H9 (cell line): ENCODE measurements at regions not wholly inside any gene's neighbourhood (a gene's known extent, or its start where the extent isn't known, plus 50 kb on each side); places are given as distances from the start of the nearest gene placed in this dataset.

Source experiments
- DNase-seq: peaks from one replicate; pipeline ENCODE4 v3.0.0-alpha.2; 2017
- H2AFZ ChIP-seq: one replicate; pipeline ENCODE4 v1.6.1; 2013; ENCODE audit warnings: mild to moderate bottlenecking, low read length, control low read depth, moderate library complexity
- H2AK5ac ChIP-seq: 2 replicates; pipeline ENCODE4 v1.6.1; 2013; ENCODE audit warnings: low read length, control low read depth, mixed read lengths; ENCODE audit not compliant: insufficient read length
- H2BK120ac ChIP-seq: one replicate; pipeline ENCODE4 v1.6.1; 2013; ENCODE audit warnings: low read depth, mild to moderate bottlenecking, low read length, control low read depth, inconsistent platforms; ENCODE audit not compliant: poor library complexity, severe bottlenecking
- H2BK12ac ChIP-seq: 2 replicates; pipeline ENCODE4 v1.6.1; 2013; ENCODE audit warnings: low read length, control low read depth, mixed read lengths, low read depth; ENCODE audit not compliant: insufficient read length
- H2BK15ac ChIP-seq: 2 replicates; pipeline ENCODE4 v1.6.1; 2013; ENCODE audit warnings: low read depth, low read length, control low read depth
- H2BK20ac ChIP-seq: one replicate; pipeline ENCODE4 v1.6.1; 2013; ENCODE audit warnings: low read depth, mild to moderate bottlenecking, low read length, control low read depth, inconsistent platforms; ENCODE audit not compliant: poor library complexity, severe bottlenecking
- H2BK5ac ChIP-seq: 2 replicates; pipeline ENCODE4 v1.6.1; 2013; ENCODE audit warnings: low read length, control low read depth, mixed read lengths; ENCODE audit not compliant: insufficient read length
- H3K14ac ChIP-seq: 2 replicates; pipeline ENCODE4 v1.6.1; 2013; ENCODE audit warnings: low read length, control low read depth; ENCODE audit not compliant: insufficient read depth
- H3K18ac ChIP-seq: 2 replicates; pipeline ENCODE4 v1.6.1; 2013; ENCODE audit warnings: low read depth, mild to moderate bottlenecking, mixed read lengths, low read length, control low read depth; ENCODE audit not compliant: insufficient read length
- H3K23ac ChIP-seq: 2 replicates; pipeline ENCODE4 v1.6.1; 2013; ENCODE audit warnings: low read length, control low read depth, mixed read lengths, low read depth; ENCODE audit not compliant: insufficient read length
- H3K23me2 ChIP-seq: 2 replicates; pipeline ENCODE4 v1.6.1; 2013; ENCODE audit warnings: low read depth, mild to moderate bottlenecking, mixed read lengths, low read length, control low read depth; ENCODE audit not compliant: insufficient read length, poor library complexity, severe bottlenecking
- H3K27ac ChIP-seq: 2 replicates; pipeline ENCODE4 v1.5.1; 2013; ENCODE audit warnings: low read length, control low read depth, mixed read lengths, low read depth; ENCODE audit not compliant: insufficient read length
- H3K27me3 ChIP-seq: 2 replicates; pipeline ENCODE4 v1.6.1; 2013; ENCODE audit warnings: low read length, control low read depth, inconsistent platforms; ENCODE audit not compliant: insufficient read depth
- H3K4ac ChIP-seq: 2 replicates; pipeline ENCODE4 v1.6.1; 2013; ENCODE audit warnings: low read depth, mild to moderate bottlenecking, control low read depth, inconsistent platforms, low read length, moderate library complexity
- H3K4me1 ChIP-seq: 2 replicates; pipeline ENCODE4 v1.6.1; 2013; ENCODE audit warnings: low read length, control low read depth, inconsistent platforms; ENCODE audit not compliant: insufficient read depth
- H3K4me2 ChIP-seq: 2 replicates; pipeline ENCODE4 v1.6.1; 2013; ENCODE audit warnings: low read length, control low read depth, mixed read lengths; ENCODE audit not compliant: insufficient read length, insufficient read depth
- H3K56ac ChIP-seq: 2 replicates; pipeline ENCODE4 v1.6.1; 2013; ENCODE audit warnings: low read depth, mild to moderate bottlenecking, mixed read lengths, low read length, control low read depth; ENCODE audit not compliant: insufficient read length
- H3K79me1 ChIP-seq: 2 replicates; pipeline ENCODE4 v1.6.1; 2013; ENCODE audit warnings: low read depth, mild to moderate bottlenecking, moderate library complexity, low read length, control low read depth, inconsistent platforms; ENCODE audit not compliant: insufficient read depth, poor library complexity, severe bottlenecking
- H3K79me2 ChIP-seq: 2 replicates; pipeline ENCODE4 v1.6.1; 2013; ENCODE audit warnings: low read length, control low read depth, inconsistent platforms; ENCODE audit not compliant: insufficient read depth
- H3K9ac ChIP-seq: 2 replicates; pipeline ENCODE4 v1.6.1; 2013; ENCODE audit warnings: low read length, control low read depth, mixed read lengths; ENCODE audit not compliant: insufficient read length; ENCODE audit errors: extremely low read depth
- H3K9me3 ChIP-seq: one replicate; pipeline ENCODE4 v1.6.1; 2013; ENCODE audit warnings: low read depth, low read length, inconsistent platforms; ENCODE audit not compliant: control insufficient read depth
- H3T11ph ChIP-seq: one replicate; pipeline ENCODE4 v1.6.1; 2013; ENCODE audit warnings: mild to moderate bottlenecking, low read length, control low read depth, inconsistent platforms
- H4K20me1 ChIP-seq: one replicate; pipeline ENCODE4 v1.6.1; 2013; ENCODE audit not compliant: control insufficient read depth, insufficient read length, insufficient read depth
- H4K5ac ChIP-seq: 2 replicates; pipeline ENCODE4 v1.6.1; 2013; ENCODE audit warnings: low read depth, mild to moderate bottlenecking, mixed read lengths, low read length, control low read depth; ENCODE audit not compliant: insufficient read length
- H4K8ac ChIP-seq: replicated peaks from 2 replicates; pipeline ENCODE4 v1.6.1; 2013; ENCODE audit warnings: low read length, control low read depth, mixed read lengths, low read depth; ENCODE audit not compliant: insufficient read length
- H4K91ac ChIP-seq: 2 replicates; pipeline ENCODE4 v1.6.1; 2013; ENCODE audit warnings: low read depth, mild to moderate bottlenecking, moderate library complexity, mixed read lengths, low read length, control low read depth; ENCODE audit not compliant: insufficient read length
- H3K27ac Mint-ChIP-seq, 3 experiments: 2 replicates in 2 of 3; 3 replicates in 1 of 3; pipeline ENCODE4 v1.8.0; 2020 to 2021; ENCODE audit warnings: mixed read lengths in 3 of 3, mild to moderate bottlenecking in 1 of 3, moderate library complexity in 1 of 3
- H3K27me3 Mint-ChIP-seq: 2 replicates; pipeline ENCODE4 v1.8.0; 2021; ENCODE audit warnings: low read depth, mild to moderate bottlenecking, moderate library complexity, mixed read lengths
- H3K36me3 Mint-ChIP-seq, 3 experiments: 2 replicates in 2 of 3; 3 replicates in 1 of 3; pipeline ENCODE4 v1.8.0; 2020 to 2021; ENCODE audit warnings: low read depth in 3 of 3, mixed read lengths in 3 of 3; ENCODE audit not compliant: insufficient read depth in 1 of 3
- H3K4me1 Mint-ChIP-seq, 2 experiments: 2 replicates each; pipeline ENCODE4 v1.8.0; 2020; ENCODE audit warnings: mixed read lengths in 2 of 2
- H3K4me3 Mint-ChIP-seq, 2 experiments: 2 replicates in 1 of 2; 3 replicates in 1 of 2; pipeline ENCODE4 v1.8.0; 2020 to 2021; ENCODE audit warnings: mild to moderate bottlenecking in 2 of 2, mixed read lengths in 2 of 2, moderate library complexity in 1 of 2
- H3K9me3 Mint-ChIP-seq, 2 experiments: 2 replicates in 1 of 2; 3 replicates in 1 of 2; pipeline ENCODE4 v1.8.0; 2020; ENCODE audit warnings: mild to moderate bottlenecking in 2 of 2, mixed read lengths in 2 of 2, moderate library complexity in 1 of 2
- WGBS: extraction: QIAGEN DNeasy Blood & Tissue Kit; methylation state at CpG from one replicate; pipeline ENCODE4 v1.1.7; 2013; ENCODE audit warnings: missing lambda C conversion rate, low lambda C conversion rate, mixed read lengths; ENCODE audit not compliant: insufficient read length; ENCODE audit errors: extremely low coverage; 5-methylcytosine and 5-hydroxymethylcytosine counted together
- TF ChIP-seq, protein P1 (sequence below): fragments of 200-600 bp; sonication (generic); conservative IDR thresholded peaks from 3 replicates; pipeline ENCODE4 v1.8.0; 2021; ENCODE audit warnings: antibody characterized with exemption, mild to moderate bottlenecking

DNA sequence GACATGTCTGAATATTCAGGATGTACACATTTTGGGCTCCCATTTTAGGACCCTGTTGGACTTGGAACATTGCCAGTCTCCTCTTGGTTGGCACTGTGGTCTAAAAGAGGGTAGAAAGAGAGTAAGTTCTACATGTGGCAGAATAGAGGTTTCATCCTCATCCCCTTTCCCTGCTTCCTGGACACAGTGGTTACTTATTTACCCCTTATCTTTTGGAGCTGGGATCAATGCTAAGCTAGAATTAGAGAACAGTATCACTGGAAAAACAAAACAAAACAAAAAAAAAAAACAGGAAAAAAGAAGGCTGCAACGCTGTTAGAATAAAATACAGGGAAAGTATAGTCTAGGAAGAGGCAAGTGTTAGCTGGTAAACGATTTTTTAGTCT lies 790.6 kb downstream of the MAFB start:
- no peak overlapping the region for H2BK15ac ChIP-seq
- no peaks in the 10 kb centered on the region for H3K79me1 ChIP-seq
- TF ChIP-seq, protein P1, sequence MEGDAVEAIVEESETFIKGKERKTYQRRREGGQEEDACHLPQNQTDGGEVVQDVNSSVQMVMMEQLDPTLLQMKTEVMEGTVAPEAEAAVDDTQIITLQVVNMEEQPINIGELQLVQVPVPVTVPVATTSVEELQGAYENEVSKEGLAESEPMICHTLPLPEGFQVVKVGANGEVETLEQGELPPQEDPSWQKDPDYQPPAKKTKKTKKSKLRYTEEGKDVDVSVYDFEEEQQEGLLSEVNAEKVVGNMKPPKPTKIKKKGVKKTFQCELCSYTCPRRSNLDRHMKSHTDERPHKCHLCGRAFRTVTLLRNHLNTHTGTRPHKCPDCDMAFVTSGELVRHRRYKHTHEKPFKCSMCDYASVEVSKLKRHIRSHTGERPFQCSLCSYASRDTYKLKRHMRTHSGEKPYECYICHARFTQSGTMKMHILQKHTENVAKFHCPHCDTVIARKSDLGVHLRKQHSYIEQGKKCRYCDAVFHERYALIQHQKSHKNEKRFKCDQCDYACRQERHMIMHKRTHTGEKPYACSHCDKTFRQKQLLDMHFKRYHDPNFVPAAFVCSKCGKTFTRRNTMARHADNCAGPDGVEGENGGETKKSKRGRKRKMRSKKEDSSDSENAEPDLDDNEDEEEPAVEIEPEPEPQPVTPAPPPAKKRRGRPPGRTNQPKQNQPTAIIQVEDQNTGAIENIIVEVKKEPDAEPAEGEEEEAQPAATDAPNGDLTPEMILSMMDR = no peak
- H3K23me2 ChIP-seq = no peaks in the 10 kb centered on the region
- H3K27ac ChIP-seq = no peak overlapping the region
- H3T11ph ChIP-seq = no peak overlapping the region
- H4K8ac ChIP-seq = no peak overlapping the region
- H2BK12ac ChIP-seq = no peak overlapping the region
- peak overlapping the region; percentile 71 for H2AK5ac ChIP-seq
- H3K56ac ChIP-seq = no peak overlapping the region
- H3K23ac ChIP-seq = no peak overlapping the region
- no peak overlapping the region for H3K18ac ChIP-seq
- H3K27ac Mint-ChIP-seq = no peak overlapping the region
- no peak overlapping the region for H2BK5ac ChIP-seq
- no peaks in the 10 kb centered on the region for H4K20me1 ChIP-seq
- H2BK120ac ChIP-seq = no peak overlapping the region
- H3K9me3 Mint-ChIP-seq = no peaks in the 10 kb centered on the region; a peak in 1 of 5 replicates
- DNase-seq = no peak
- peaks cover 10% of the 10 kb centered on the region; the same call in 1 of the 2 replicates for H3K4me1 ChIP-seq
- H3K4me2 ChIP-seq = no peak overlapping the region
- no peaks in the 10 kb centered on the region for H3K79me2 ChIP-seq
- H2AFZ ChIP-seq = no peak overlapping the region
- no peak overlapping the region for H3K4ac ChIP-seq
- H4K5ac ChIP-seq = no peak overlapping the region
- H3K14ac ChIP-seq = no peak overlapping the region
- no CpG with 5 or more reads among the region's 2 CpGs for WGBS
- no peaks in the 10 kb centered on the region for H3K9me3 ChIP-seq
- H3K4me3 Mint-ChIP-seq = no peak overlapping the region
- no peak overlapping the region for H3K9ac ChIP-seq
- no peak overlapping the region for H4K91ac ChIP-seq
- peaks cover 32 to 41% of the 10 kb centered on the region in 2 experiments for H3K4me1 Mint-ChIP-seq
- no peak overlapping the region for H2BK20ac ChIP-seq
- H3K27me3 Mint-ChIP-seq = no peaks in the 10 kb centered on the region
- peaks cover 0 to 16% (median 4%) of the 10 kb centered on the region in 3 experiments; a peak in 5 of 7 replicates for H3K36me3 Mint-ChIP-seq
- H3K27me3 ChIP-seq = no peaks in the 10 kb centered on the region
